ENCODE measurements at regions not wholly inside any gene's neighbourhood (a gene's known extent, or its start where the extent isn't known, plus 50 kb on each side); places are given as distances from the start of the nearest gene placed in this dataset.

DNA sequence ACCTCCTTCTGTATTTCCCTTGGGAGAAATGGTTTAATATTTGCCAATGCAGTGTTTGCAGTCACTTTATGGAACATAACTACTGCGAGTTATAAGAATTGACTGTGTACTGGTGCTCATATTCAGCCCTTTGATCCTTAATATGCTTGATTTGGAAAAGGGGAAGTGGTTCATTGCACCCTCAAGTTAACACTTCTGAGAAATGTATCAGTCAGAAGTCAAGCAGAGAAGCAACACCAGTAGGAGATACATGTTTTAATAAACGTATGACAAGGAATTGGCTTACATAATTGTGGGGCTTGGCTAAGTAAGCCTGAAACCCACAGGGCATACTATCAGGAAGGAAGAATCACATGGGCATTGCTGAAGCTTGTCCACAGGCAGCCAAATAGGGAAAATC, 131.0 kb upstream of the SPRY4 start:
- no peak overlapping the region for H3K27ac Mint-ChIP-seq (ENCODE audit: unreplicated experiment)
- H3K4me1 Mint-ChIP-seq (ENCODE audit: unreplicated experiment) = no peaks in the 10 kb centered on the region
- no peak for DNase-seq (ENCODE audit: low spot score)
- TF ChIP-seq, protein P1, sequence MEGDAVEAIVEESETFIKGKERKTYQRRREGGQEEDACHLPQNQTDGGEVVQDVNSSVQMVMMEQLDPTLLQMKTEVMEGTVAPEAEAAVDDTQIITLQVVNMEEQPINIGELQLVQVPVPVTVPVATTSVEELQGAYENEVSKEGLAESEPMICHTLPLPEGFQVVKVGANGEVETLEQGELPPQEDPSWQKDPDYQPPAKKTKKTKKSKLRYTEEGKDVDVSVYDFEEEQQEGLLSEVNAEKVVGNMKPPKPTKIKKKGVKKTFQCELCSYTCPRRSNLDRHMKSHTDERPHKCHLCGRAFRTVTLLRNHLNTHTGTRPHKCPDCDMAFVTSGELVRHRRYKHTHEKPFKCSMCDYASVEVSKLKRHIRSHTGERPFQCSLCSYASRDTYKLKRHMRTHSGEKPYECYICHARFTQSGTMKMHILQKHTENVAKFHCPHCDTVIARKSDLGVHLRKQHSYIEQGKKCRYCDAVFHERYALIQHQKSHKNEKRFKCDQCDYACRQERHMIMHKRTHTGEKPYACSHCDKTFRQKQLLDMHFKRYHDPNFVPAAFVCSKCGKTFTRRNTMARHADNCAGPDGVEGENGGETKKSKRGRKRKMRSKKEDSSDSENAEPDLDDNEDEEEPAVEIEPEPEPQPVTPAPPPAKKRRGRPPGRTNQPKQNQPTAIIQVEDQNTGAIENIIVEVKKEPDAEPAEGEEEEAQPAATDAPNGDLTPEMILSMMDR (IDR thresholded peaks at IDR 0.05; ENCODE audit: unreplicated experiment) = no peak
- H3K36me3 Mint-ChIP-seq (ENCODE audit: low read depth, unreplicated experiment) = peaks cover 14% of the 10 kb centered on the region
- peaks cover 2% of the 10 kb centered on the region for H3K27me3 Mint-ChIP-seq (ENCODE audit: unreplicated experiment)
- H3K4me3 Mint-ChIP-seq (ENCODE audit: unreplicated experiment) = no peak overlapping the region
- H3K9me3 Mint-ChIP-seq (ENCODE audit: unreplicated experiment) = no peaks in the 10 kb centered on the region

DNA sequence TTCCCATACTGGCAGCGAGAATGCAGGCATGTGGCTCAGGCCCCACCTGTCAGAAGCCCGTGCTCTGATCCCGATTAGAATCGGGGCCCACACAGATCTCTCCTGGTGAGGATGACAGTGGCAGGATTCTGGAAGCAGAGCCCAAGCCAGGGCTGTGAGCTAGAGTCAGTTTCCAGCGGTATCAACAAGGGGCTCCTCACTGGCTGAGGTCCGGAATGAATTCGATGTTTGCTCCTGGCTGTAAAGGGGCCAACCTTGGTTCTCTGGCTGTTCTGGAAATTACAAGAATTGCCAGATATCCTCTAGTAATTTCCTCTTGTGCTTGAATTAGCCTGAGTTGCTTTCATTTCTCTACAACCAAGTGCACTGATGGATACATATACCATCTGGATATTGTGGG, 129.1 kb upstream of the SPRY4 start:
- Mint-ChIP-seq H3K27me3 (ENCODE audit: unreplicated experiment) (peaks cover 4% of the 10 kb centered on the region), H3K9me3 (ENCODE audit: unreplicated experiment) (no peaks in the 10 kb centered on the region), H3K4me1 (ENCODE audit: unreplicated experiment) (no peaks in the 10 kb centered on the region), H3K36me3 (ENCODE audit: low read depth, unreplicated experiment) (peaks cover 10% of the 10 kb centered on the region), H3K4me3 (ENCODE audit: unreplicated experiment) (no peak overlapping the region), H3K27ac (ENCODE audit: unreplicated experiment) (no peak overlapping the region)
- no peak for DNase-seq (ENCODE audit: low spot score)
- TF ChIP-seq, protein P1 (IDR thresholded peaks at IDR 0.05; ENCODE audit: unreplicated experiment) = no peak

DNA sequence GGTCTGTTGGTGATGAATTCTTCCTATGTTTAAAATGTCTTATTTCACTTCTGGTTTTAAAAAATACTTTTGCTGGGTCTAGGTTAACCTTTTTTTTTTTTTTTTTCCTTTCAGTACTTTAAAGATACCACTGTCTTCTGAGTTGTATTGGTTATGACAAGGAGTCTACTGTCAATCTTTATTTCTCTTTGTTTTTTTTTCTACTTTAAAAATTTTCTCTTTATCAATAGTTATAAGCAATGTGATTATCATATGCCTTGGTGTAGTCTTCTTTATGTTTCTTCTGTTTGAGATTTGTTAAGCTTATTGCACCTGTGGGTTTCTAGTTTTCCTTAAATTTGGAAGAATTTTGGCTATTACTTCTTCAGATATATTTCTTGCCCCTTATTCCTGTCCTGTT, 125.6 kb upstream of the SPRY4 start:
- TF ChIP-seq, protein P1 (IDR thresholded peaks at IDR 0.05; ENCODE audit: unreplicated experiment) = no peak
- H3K9me3 Mint-ChIP-seq (ENCODE audit: unreplicated experiment) = no peaks in the 10 kb centered on the region
- H3K4me1 Mint-ChIP-seq (ENCODE audit: unreplicated experiment) = peaks cover 3% of the 10 kb centered on the region
- no peak overlapping the region for H3K27ac Mint-ChIP-seq (ENCODE audit: unreplicated experiment)
- H3K36me3 Mint-ChIP-seq (ENCODE audit: low read depth, unreplicated experiment) = no peaks in the 10 kb centered on the region
- DNase-seq (ENCODE audit: low spot score) = no peak
- H3K27me3 Mint-ChIP-seq (ENCODE audit: unreplicated experiment) = peaks cover 4% of the 10 kb centered on the region
- H3K4me3 Mint-ChIP-seq (ENCODE audit: unreplicated experiment) = no peak overlapping the region

DNA sequence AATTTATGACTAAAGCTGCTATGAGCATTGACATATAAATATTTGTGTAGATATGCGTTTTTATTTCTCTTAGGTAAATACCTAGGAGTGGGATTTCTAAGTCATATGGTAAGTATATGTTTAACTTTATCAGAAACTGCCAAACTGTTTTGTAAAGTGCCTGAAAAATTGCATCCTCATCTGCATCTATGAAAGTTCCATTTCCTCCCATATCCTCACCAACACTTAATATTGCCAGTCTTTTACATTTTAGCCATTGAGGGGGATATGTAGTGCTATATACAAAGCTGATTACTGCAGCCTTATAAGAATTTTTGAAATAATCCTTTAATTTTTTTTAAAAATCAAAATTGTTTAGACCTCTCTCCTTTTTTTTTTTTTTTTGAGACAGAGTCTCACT, 123.1 kb upstream of the SPRY4 start:
- DNase-seq (ENCODE audit: low spot score) = no peak

DNA sequence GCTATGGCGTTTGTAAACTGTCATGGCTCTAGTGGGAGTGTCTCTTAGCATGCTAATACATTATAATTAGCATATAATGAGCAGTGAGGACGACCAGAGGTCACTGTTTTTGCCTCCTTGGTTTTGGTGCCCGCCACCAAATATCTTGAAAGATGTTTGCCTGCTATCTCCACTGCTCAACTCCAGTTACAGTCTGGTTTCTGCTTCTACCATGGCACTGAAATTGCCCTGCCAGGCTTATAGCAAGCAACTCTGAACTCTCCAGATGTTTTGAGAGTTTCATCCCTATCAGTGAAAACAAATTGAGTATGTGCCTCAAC, 122.1 kb upstream of the SPRY4 start:
- TF ChIP-seq, protein P1 (IDR thresholded peaks at IDR 0.05; ENCODE audit: unreplicated experiment) = no peak
- no peak overlapping the region for H3K27ac Mint-ChIP-seq (ENCODE audit: unreplicated experiment)
- no peak for DNase-seq (ENCODE audit: low spot score)
- H3K4me1 Mint-ChIP-seq (ENCODE audit: unreplicated experiment) = peaks cover 3% of the 10 kb centered on the region
- H3K9me3 Mint-ChIP-seq (ENCODE audit: unreplicated experiment) = no peaks in the 10 kb centered on the region
- H3K36me3 Mint-ChIP-seq (ENCODE audit: low read depth, unreplicated experiment) = no peaks in the 10 kb centered on the region
- H3K4me3 Mint-ChIP-seq (ENCODE audit: unreplicated experiment) = no peak overlapping the region
- H3K27me3 Mint-ChIP-seq (ENCODE audit: unreplicated experiment) = peaks cover 4% of the 10 kb centered on the region

More for the DNA sequence above, 123.1 kb upstream of the SPRY4 start:
- Mint-ChIP-seq H3K4me1 (ENCODE audit: unreplicated experiment) (peaks cover 3% of the 10 kb centered on the region), H3K36me3 (ENCODE audit: low read depth, unreplicated experiment) (no peaks in the 10 kb centered on the region), H3K27ac (ENCODE audit: unreplicated experiment) (no peak overlapping the region), H3K27me3 (ENCODE audit: unreplicated experiment) (peaks cover 4% of the 10 kb centered on the region), H3K9me3 (ENCODE audit: unreplicated experiment) (no peaks in the 10 kb centered on the region), H3K4me3 (ENCODE audit: unreplicated experiment) (no peak overlapping the region)
- TF ChIP-seq, protein P1 (IDR thresholded peaks at IDR 0.05; ENCODE audit: unreplicated experiment) = no peak

Data from endothelial cell (in vitro differentiated cells).